Loucy (cell line): ENCODE measurements at regions not wholly inside any gene's neighbourhood (a gene's known extent, or its start where the extent isn't known, plus 50 kb on each side); places are given as distances from the start of the nearest gene placed in this dataset.

ENCODE experiments used
- H2AFZ ChIP-seq: fragments of 200-600 bp; sonication (generic); 2 replicates; pipeline ENCODE4 v1.6.0; 2016; ENCODE audit warnings: antibody characterized with exemption, mild to moderate bottlenecking, low read length, moderate library complexity
- H3F3A ChIP-seq: fragments of 200-600 bp; 2 replicates; pipeline ENCODE4 v1.6.0; 2016; ENCODE audit warnings: antibody characterized with exemption, low read depth, mild to moderate bottlenecking
- H3K27me3 ChIP-seq: fragments of 200-600 bp; sonication (generic); 2 replicates; pipeline ENCODE4 v1.6.1; 2014; ENCODE audit warnings: low read length, mild to moderate bottlenecking; ENCODE audit not compliant: insufficient read depth, poor library complexity, severe bottlenecking
- H3K36me3 ChIP-seq: fragments of 200-600 bp; sonication (generic); 2 replicates; pipeline ENCODE4 v1.6.1; 2016; ENCODE audit warnings: low read length; ENCODE audit not compliant: insufficient read depth
- H3K4me1 ChIP-seq: fragments of 200-600 bp; sonication (generic); 2 replicates; pipeline ENCODE4 v1.5.1; 2014; ENCODE audit warnings: low read length, mild to moderate bottlenecking; ENCODE audit not compliant: insufficient read depth, poor library complexity, severe bottlenecking
- H3K4me2 ChIP-seq: fragments of 200-600 bp; sonication (generic); 2 replicates; pipeline ENCODE4 v1.6.0; 2014; ENCODE audit warnings: antibody characterized with exemption, low read length, low read depth, mild to moderate bottlenecking; ENCODE audit not compliant: poor library complexity, severe bottlenecking
- H3K4me3 ChIP-seq: fragments of 200-600 bp; sonication (generic); 2 replicates; pipeline ENCODE4 v1.5.1; 2014; ENCODE audit warnings: low read length, mild to moderate bottlenecking, mixed read lengths; ENCODE audit not compliant: poor library complexity, severe bottlenecking
- H3K79me2 ChIP-seq: fragments of 200-600 bp; sonication (generic); 2 replicates; pipeline ENCODE4 v1.6.1; 2014; ENCODE audit warnings: low read length; ENCODE audit not compliant: insufficient read depth
- H3K9ac ChIP-seq: fragments of 200-600 bp; sonication (generic); 2 replicates; pipeline ENCODE4 v1.6.0; 2014; ENCODE audit warnings: mild to moderate bottlenecking, low read depth, low read length, moderate library complexity; ENCODE audit not compliant: poor library complexity, severe bottlenecking
- H3K9me2 ChIP-seq: fragments of 200-600 bp; sonication (generic); replicated peaks from 2 replicates; pipeline ENCODE4 v1.6.1; 2016; ENCODE audit warnings: low read depth, low read length, mixed read lengths
- H3K9me3 ChIP-seq: fragments of 200-600 bp; sonication (generic); 2 replicates; pipeline ENCODE4 v1.6.1; 2014; ENCODE audit warnings: mild to moderate bottlenecking, antibody characterized with exemption, low read length, low read depth; ENCODE audit not compliant: insufficient read depth
- H4K20me1 ChIP-seq: fragments of 200-600 bp; sonication (generic); 2 replicates; pipeline ENCODE4 v1.6.0; 2014; ENCODE audit warnings: antibody characterized with exemption, low read length, mild to moderate bottlenecking; ENCODE audit not compliant: insufficient read depth, poor library complexity, severe bottlenecking
- CTCF ChIP-seq: fragments of 200-600 bp; sonication (generic); conservative IDR thresholded peaks from 2 replicates; pipeline ENCODE4 v1.5.1; 2014; ENCODE audit warnings: mild to moderate bottlenecking, antibody characterized with exemption, low read length
- EZH2phosphoT487 ChIP-seq: fragments of 200-600 bp; IDR thresholded peaks from 2 replicates; pipeline ENCODE4 v1.6.1; 2018; ENCODE audit warnings: antibody characterized with exemption, mild to moderate bottlenecking, moderate library complexity, borderline replicate concordance

- no peaks in the 10 kb centered on the region for H3K9me3 ChIP-seq
- H2AFZ ChIP-seq: no peak overlapping the region
- no peaks in the 10 kb centered on the region for H3K36me3 ChIP-seq
- H4K20me1 ChIP-seq: no peaks in the 10 kb centered on the region
- no peaks in the 10 kb centered on the region for H3K27me3 ChIP-seq
- no peak overlapping the region for H3K4me2 ChIP-seq
- H3K79me2 ChIP-seq: no peaks in the 10 kb centered on the region
- no peak overlapping the region for H3K9ac ChIP-seq
- no peaks in the 10 kb centered on the region for H3K4me1 ChIP-seq
- H3K9me2 ChIP-seq: no peaks in the 10 kb centered on the region
- H3F3A ChIP-seq: no peaks in the 10 kb centered on the region
- no peak overlapping the region for H3K4me3 ChIP-seq
- no peak for TF ChIP-seq EZH2phosphoT487
- TF ChIP-seq CTCF: no peak
Observed at GRCh38 chr1:88134983-88135921, 548.8 kb upstream of the PKN2 start.

GRCh38 chr1:88139633-88140032 lies 544.4 kb upstream of the PKN2 start:
- TF ChIP-seq EZH2phosphoT487: no peak
- TF ChIP-seq CTCF: no peak
- H3K36me3 ChIP-seq: no peaks in the 10 kb centered on the region
- H3K9ac ChIP-seq: no peak overlapping the region
- H3K4me3 ChIP-seq: no peak overlapping the region
- no peaks in the 10 kb centered on the region for H3K4me1 ChIP-seq
- H2AFZ ChIP-seq: no peak overlapping the region
- no peak overlapping the region for H3K4me2 ChIP-seq
- no peaks in the 10 kb centered on the region for H3K79me2 ChIP-seq
- H4K20me1 ChIP-seq: no peaks in the 10 kb centered on the region
- no peaks in the 10 kb centered on the region for H3F3A ChIP-seq
- H3K9me2 ChIP-seq: no peaks in the 10 kb centered on the region
- H3K27me3 ChIP-seq: no peaks in the 10 kb centered on the region
- H3K9me3 ChIP-seq: no peaks in the 10 kb centered on the region

- H3K9me2 ChIP-seq: no peaks in the 10 kb centered on the region
- H4K20me1 ChIP-seq: no peaks in the 10 kb centered on the region
- no peaks in the 10 kb centered on the region for H3F3A ChIP-seq
- H3K4me3 ChIP-seq: no peak overlapping the region
- no peak for TF ChIP-seq EZH2phosphoT487
- no peaks in the 10 kb centered on the region for H3K9me3 ChIP-seq
- no peaks in the 10 kb centered on the region for H3K4me1 ChIP-seq
- no peaks in the 10 kb centered on the region for H3K27me3 ChIP-seq
- no peak overlapping the region for H2AFZ ChIP-seq
- H3K36me3 ChIP-seq: no peaks in the 10 kb centered on the region
- no peak overlapping the region for H3K9ac ChIP-seq
- H3K4me2 ChIP-seq: no peak overlapping the region
- no peaks in the 10 kb centered on the region for H3K79me2 ChIP-seq
Observed at GRCh38 chr1:88140325-88140724, 543.7 kb upstream of the PKN2 start.
